HepG2 (cell line): ENCODE measurements at regions not wholly inside any gene's neighbourhood (a gene's known extent, or its start where the extent isn't known, plus 50 kb on each side); places are given as distances from the start of the nearest gene placed in this dataset.

Source experiments
- ATAC-seq: fragments of 200-7000 bp; cut with Tn5 transposase; 3 replicates; pipeline ENCODE4 v1.9.1; 2020; ENCODE audit warnings: mild to moderate bottlenecking, moderate library complexity
- BruUV-seq: library from RNA; stranded (reverse); fragments of 400-500 nt; replicated peaks from 2 replicates; lab custom pipeline; 2021; lab: Mats Ljungman, UMichigan
- CTCF ChIA-PET: fragments of 300-600 bp; formaldehyde crosslinking; extraction: SDS; loops from one replicate; lab custom pipeline; 2021; ENCODE audit warnings: low total read pairs, inconsistent platforms, low intra/inter-chr PET ratio; lab: Yijun Ruan, JAX
- POLR2A ChIA-PET: fragments of 350-600 bp; sonication (Branson Sonifier 250); formaldehyde crosslinking; loops from one replicate; lab custom pipeline; 2020; ENCODE audit warnings: antibody characterized with exemption, inconsistent platforms; lab: Yijun Ruan, JAX
- DNase-seq: peaks from one replicate; pipeline ENCODE4 v3.0.0-alpha.2; 2015; ENCODE audit warnings: low spot score
- FAIRE-seq: peaks from 3 replicates; lab custom pipeline; 2011; peaks lifted over from hg19 to GRCh38; lab: Jason Lieb, UNC
- H2AFZ ChIP-seq: one replicate; pipeline ENCODE4 v1.6.1; 2011; ENCODE audit warnings: low read length, inconsistent platforms
- H3K27ac ChIP-seq: fragments of 300-600 bp; 3 replicates; pipeline ENCODE4 v1.8.0; 2011; ENCODE audit warnings: mixed run types, mild to moderate bottlenecking, mixed read lengths, low read length, inconsistent platforms; ENCODE audit not compliant: insufficient read depth; ENCODE audit errors: extremely low read length
- H3K27me3 ChIP-seq, 2 experiments: fragments of 200-600 bp in 1 of 2; 2 replicates in 1 of 2; 3 replicates in 1 of 2; pipeline versions ENCODE4 v1.6.0 to v1.8.0; 2011; ENCODE audit warnings: low read length in 2 of 2, mild to moderate bottlenecking in 2 of 2, moderate library complexity in 2 of 2, inconsistent platforms in 1 of 2; ENCODE audit not compliant: insufficient read depth in 2 of 2, control insufficient read depth in 1 of 2
- H3K36me3 ChIP-seq, 2 experiments: fragments of 200-600 bp in 1 of 2; replicated peaks in 1 of 2; 2 replicates in 1 of 2; 3 replicates in 1 of 2; pipeline versions ENCODE4 v1.5.1 to v1.8.0; 2011; ENCODE audit warnings: low read length in 2 of 2, inconsistent platforms in 1 of 2; ENCODE audit not compliant: insufficient read depth in 2 of 2, control insufficient read depth in 1 of 2
- H3K4me1 ChIP-seq: 2 replicates; pipeline ENCODE4 v1.5.1; 2012; ENCODE audit warnings: low read length, inconsistent platforms; ENCODE audit not compliant: insufficient read depth
- H3K4me2 ChIP-seq: 2 replicates; pipeline ENCODE4 v1.6.0; 2011; ENCODE audit warnings: low read depth, low read length, inconsistent platforms
- H3K4me3 ChIP-seq, 3 experiments: fragments of 200-600 bp in 1 of 3; sonication (generic), shearing (Covaris generic) in 1 of 3; replicated peaks in 1 of 3; 2 replicates each; pipeline ENCODE4 v1.5.1; 2011 to 2016; ENCODE audit warnings: low read length in 3 of 3, inconsistent platforms in 2 of 3, low read depth in 2 of 3, mild to moderate bottlenecking in 2 of 3, control low read depth in 1 of 3, mixed read lengths in 1 of 3; ENCODE audit not compliant: insufficient read depth in 1 of 3
- H3K79me2 ChIP-seq: one replicate; pipeline ENCODE4 v1.6.1; 2011; ENCODE audit warnings: low read length, inconsistent platforms; ENCODE audit not compliant: insufficient read depth
- H3K9ac ChIP-seq: 2 replicates; pipeline ENCODE4 v1.6.0; 2011; ENCODE audit warnings: mild to moderate bottlenecking, low read depth, low read length, inconsistent platforms; ENCODE audit not compliant: insufficient read depth
- H3K9me3 ChIP-seq: 2 replicates; pipeline ENCODE4 v1.5.1; 2012; ENCODE audit warnings: mild to moderate bottlenecking, low read length
- H4K20me1 ChIP-seq: 2 replicates; pipeline ENCODE4 v1.6.0; 2011; ENCODE audit warnings: inconsistent platforms, mild to moderate bottlenecking, low read length, moderate library complexity; ENCODE audit not compliant: insufficient read depth
- FOXM1 ChIP-seq: sonication (generic); formaldehyde crosslinking; IDR thresholded peaks from 2 replicates; pipeline ENCODE4 v1.5.0; 2020; ENCODE audit warnings: missing genetic modification reagents
- IKZF4 ChIP-seq: sonication (generic); formaldehyde crosslinking; IDR thresholded peaks from 2 replicates; pipeline ENCODE4 v1.5.1; 2020; ENCODE audit warnings: borderline replicate concordance, mild to moderate bottlenecking, low read depth, missing genetic modification reagents; ENCODE audit errors: not compliant biosample characterization
- NCOR1 ChIP-seq: fragments of 200-600 bp; sonication (generic); IDR thresholded peaks from 2 replicates; pipeline ENCODE4 v1.7.0; 2017; ENCODE audit warnings: antibody characterized with exemption, low read length, borderline replicate concordance
- PHF8 ChIP-seq: sonication (generic); formaldehyde crosslinking; IDR thresholded peaks from 2 replicates; pipeline ENCODE4 v1.5.0; 2020; ENCODE audit warnings: missing genetic modification reagents
- SMC3 ChIP-seq: IDR thresholded peaks from 2 replicates; pipeline ENCODE4 v1.6.1; 2011; ENCODE audit warnings: low read length, improper control_type of control experiment
- SMYD3 ChIP-seq: sonication (generic); formaldehyde crosslinking; IDR thresholded peaks from 2 replicates; pipeline ENCODE4 v1.8.1; 2023; ENCODE audit warnings: mild to moderate bottlenecking, missing genetic modification reagents
- SOX6 ChIP-seq, 2 experiments: fragments of 450-650 bp in 1 of 2; sonication (generic) in 1 of 2; formaldehyde crosslinking in 1 of 2; IDR thresholded peaks; 2 replicates each; pipeline versions ENCODE4 v1.4.0 to v1.6.1; 2017 to 2020; ENCODE audit warnings: antibody characterized with exemption in 1 of 2, mild to moderate bottlenecking in 1 of 2, missing genetic modification reagents in 1 of 2
- THAP11 ChIP-seq: IDR thresholded peaks from 2 replicates; pipeline ENCODE4 v1.6.1; 2016; ENCODE audit warnings: missing biosample characterization, missing genetic modification reagents
- TRIM24 ChIP-seq: sonication (generic); formaldehyde crosslinking; IDR thresholded peaks from 2 replicates; pipeline ENCODE4 v1.8.0; 2022; ENCODE audit warnings: mild to moderate bottlenecking, missing genetic modification reagents
- ZBTB38 ChIP-seq: sonication (generic); formaldehyde crosslinking; IDR thresholded peaks from 2 replicates; pipeline ENCODE4 v1.5.1; 2020; ENCODE audit warnings: mild to moderate bottlenecking, missing genetic modification reagents
- ZFP36L1 ChIP-seq: sonication (generic); formaldehyde crosslinking; IDR thresholded peaks from 2 replicates; pipeline ENCODE4 v1.8.0; 2022; ENCODE audit warnings: mild to moderate bottlenecking, missing genetic modification reagents, moderate library complexity
- ZNF12 ChIP-seq: sonication (generic); formaldehyde crosslinking; IDR thresholded peaks from 2 replicates; pipeline ENCODE4 v1.5.0; 2020; ENCODE audit warnings: missing genetic modification reagents
- ZNF331 ChIP-seq: sonication (generic); formaldehyde crosslinking; IDR thresholded peaks from 2 replicates; pipeline ENCODE4 v1.4.0; 2020; ENCODE audit warnings: missing genetic modification reagents
- ZNF337 ChIP-seq: sonication (generic); formaldehyde crosslinking; IDR thresholded peaks from 2 replicates; pipeline ENCODE4 v1.5.1; 2020; ENCODE audit warnings: missing genetic modification reagents, low read depth, mild to moderate bottlenecking, borderline replicate concordance
- ZNF746 ChIP-seq: sonication (generic); formaldehyde crosslinking; IDR thresholded peaks from 2 replicates; pipeline ENCODE4 v1.8.0; 2022; ENCODE audit warnings: mild to moderate bottlenecking, missing genetic modification reagents
- ZNF879 ChIP-seq: sonication (generic); formaldehyde crosslinking; IDR thresholded peaks from 2 replicates; pipeline ENCODE4 v1.8.1; 2023; ENCODE audit warnings: missing genetic modification reagents
- WGBS: methylation state at CpG from one replicate; pipeline ENCODE4 v1.1.6; 2017; ENCODE audit warnings: low lambda C conversion rate; 5-methylcytosine and 5-hydroxymethylcytosine counted together
- in situ Hi-C: cut with HindIII; loops from 2 replicates; pipeline ENCODE4 v1.10.0; 2017; ENCODE audit warnings: low pct_unique_long_range_greater_than_20kb; ENCODE audit not compliant: extremely low pct_ligation_motif_present
- intact Hi-C: fragments of 100-400 bp; cut with micrococcal nuclease; formaldehyde crosslinking; loops from one replicate; pipeline ENCODE4 v1.10.0; 2022; ENCODE audit not compliant: unreplicated experiment
- TF ChIP-seq, protein P1 (sequence below): IDR thresholded peaks from 2 replicates; pipeline ENCODE4 v1.6.1; 2018; ENCODE audit warnings: missing genetic modification reagents, mild to moderate bottlenecking, missing compliant biosample characterization
- TF ChIP-seq, protein P2 (sequence below): sonication (generic); formaldehyde crosslinking; IDR thresholded peaks from 2 replicates; pipeline ENCODE4 v1.8.1; 2023; ENCODE audit warnings: mild to moderate bottlenecking, missing genetic modification reagents
- TF ChIP-seq, protein P3 (sequence below): IDR thresholded peaks from 2 replicates; pipeline ENCODE4 v1.6.1; 2016; ENCODE audit warnings: missing compliant biosample characterization, missing genetic modification reagents, borderline replicate concordance

- TF ChIP-seq ZNF337 (CRISPR knock-in tag) (no peak), ZNF12 (CRISPR knock-in tag) (no peak), SOX6 (IDR thresholded peaks at IDR 0.05) (no peak), SOX6 (CRISPR knock-in tag; IDR thresholded peaks at IDR 0.05) (no peak), THAP11 (CRISPR knock-in tag) (no peak)
- TF ChIP-seq, protein P1, sequence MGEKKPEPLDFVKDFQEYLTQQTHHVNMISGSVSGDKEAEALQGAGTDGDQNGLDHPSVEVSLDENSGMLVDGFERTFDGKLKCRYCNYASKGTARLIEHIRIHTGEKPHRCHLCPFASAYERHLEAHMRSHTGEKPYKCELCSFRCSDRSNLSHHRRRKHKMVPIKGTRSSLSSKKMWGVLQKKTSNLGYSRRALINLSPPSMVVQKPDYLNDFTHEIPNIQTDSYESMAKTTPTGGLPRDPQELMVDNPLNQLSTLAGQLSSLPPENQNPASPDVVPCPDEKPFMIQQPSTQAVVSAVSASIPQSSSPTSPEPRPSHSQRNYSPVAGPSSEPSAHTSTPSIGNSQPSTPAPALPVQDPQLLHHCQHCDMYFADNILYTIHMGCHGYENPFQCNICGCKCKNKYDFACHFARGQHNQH (CRISPR knock-in tag), result no peak
Observed at GRCh38 chr2:121969166-121969565, 213.7 kb downstream of the TSN start (continued).

GRCh38 chr2:121969766-121970639 is 214.6 kb downstream of the TSN start:
- no peak for ATAC-seq
- POLR2A ChIA-PET, result no interaction called here
- no TSS peak for BruUV-seq
- CTCF ChIA-PET, result no interaction called here
- no peaks in the 10 kb centered on the region for H3K79me2 ChIP-seq
- peaks cover 0 to 14% of the 10 kb centered on the region in 2 experiments; a peak in 2 of 5 replicates for H3K27me3 ChIP-seq
- H3K9ac ChIP-seq, result no peak overlapping the region
- in situ Hi-C loops, result loop anchor here (10.0 kb wide), 1 partner anchor 165 kb away; no protein-coding TSS in a partner anchor
- no peaks in the 10 kb centered on the region for H3K4me1 ChIP-seq
- DNase-seq, result no peak
- 6% methylated on average over 8 of the region's 8 CpGs for WGBS
- H3K9me3 ChIP-seq, result no peaks in the 10 kb centered on the region
- no peak overlapping the region for H3K27ac ChIP-seq
- no peaks in the 10 kb centered on the region; the same call in 1 of the 2 replicates for H4K20me1 ChIP-seq
- no peaks in the 10 kb centered on the region for H3K36me3 ChIP-seq
- FAIRE-seq, result no peak
- intact Hi-C loops, result no loop called here
- H2AFZ ChIP-seq, result no peak overlapping the region
- H3K4me2 ChIP-seq, result no peak overlapping the region
- H3K4me3 ChIP-seq, result no peak overlapping the region
- TF ChIP-seq FOXM1 (no peak), ZNF331 (CRISPR knock-in tag) (no peak), ZNF746 (CRISPR knock-in tag) (no peak), IKZF4 (CRISPR knock-in tag) (no peak), TRIM24 (CRISPR knock-in tag) (no peak), ZBTB38 (CRISPR knock-in tag) (no peak), NCOR1 (no peak), ZFP36L1 (CRISPR knock-in tag) (no peak), SMC3 (no peak), SMYD3 (no peak), ZNF879 (no peak), PHF8 (no peak)
- TF ChIP-seq, protein P2, sequence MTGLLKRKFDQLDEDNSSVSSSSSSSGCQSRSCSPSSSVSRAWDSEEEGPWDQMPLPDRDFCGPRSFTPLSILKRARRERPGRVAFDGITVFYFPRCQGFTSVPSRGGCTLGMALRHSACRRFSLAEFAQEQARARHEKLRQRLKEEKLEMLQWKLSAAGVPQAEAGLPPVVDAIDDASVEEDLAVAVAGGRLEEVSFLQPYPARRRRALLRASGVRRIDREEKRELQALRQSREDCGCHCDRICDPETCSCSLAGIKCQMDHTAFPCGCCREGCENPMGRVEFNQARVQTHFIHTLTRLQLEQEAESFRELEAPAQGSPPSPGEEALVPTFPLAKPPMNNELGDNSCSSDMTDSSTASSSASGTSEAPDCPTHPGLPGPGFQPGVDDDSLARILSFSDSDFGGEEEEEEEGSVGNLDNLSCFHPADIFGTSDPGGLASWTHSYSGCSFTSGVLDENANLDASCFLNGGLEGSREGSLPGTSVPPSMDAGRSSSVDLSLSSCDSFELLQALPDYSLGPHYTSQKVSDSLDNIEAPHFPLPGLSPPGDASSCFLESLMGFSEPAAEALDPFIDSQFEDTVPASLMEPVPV, result no peak
- TF ChIP-seq, protein P3, sequence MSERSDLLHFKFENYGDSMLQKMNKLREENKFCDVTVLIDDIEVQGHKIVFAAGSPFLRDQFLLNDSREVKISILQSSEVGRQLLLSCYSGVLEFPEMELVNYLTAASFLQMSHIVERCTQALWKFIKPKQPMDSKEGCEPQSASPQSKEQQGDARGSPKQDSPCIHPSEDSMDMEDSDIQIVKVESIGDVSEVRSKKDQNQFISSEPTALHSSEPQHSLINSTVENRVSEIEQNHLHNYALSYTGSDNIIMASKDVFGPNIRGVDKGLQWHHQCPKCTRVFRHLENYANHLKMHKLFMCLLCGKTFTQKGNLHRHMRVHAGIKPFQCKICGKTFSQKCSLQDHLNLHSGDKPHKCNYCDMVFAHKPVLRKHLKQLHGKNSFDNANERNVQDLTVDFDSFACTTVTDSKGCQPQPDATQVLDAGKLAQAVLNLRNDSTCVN (CRISPR knock-in tag), result no peak
